IMR-90 (cell line): ENCODE measurements at regions not wholly inside any gene's neighbourhood (a gene's known extent, or its start where the extent isn't known, plus 50 kb on each side); places are given as distances from the start of the nearest gene placed in this dataset.

Source experiments
- ATAC-seq: fragments of 200-7000 bp; cut with Tn5 transposase; 2 replicates; pipeline ENCODE4 v1.9.1; 2020; ENCODE audit warnings: low read depth, mild to moderate bottlenecking, moderate library complexity
- BruUV-seq: library from RNA; stranded (reverse); fragments of 400-500 nt; replicated peaks from 2 replicates; lab custom pipeline; 2021; lab: Mats Ljungman, UMichigan
- CTCF ChIA-PET: fragments of 300-600 bp; formaldehyde crosslinking; extraction: SDS; loops from one replicate; lab custom pipeline; 2021; ENCODE audit warnings: antibody characterized with exemption; lab: Yijun Ruan, JAX
- POLR2A ChIA-PET: fragments of 300-600 bp; sonication (Branson Sonifier 250); formaldehyde crosslinking; loops from one replicate; lab custom pipeline; 2022; ENCODE audit warnings: antibody characterized with exemption; ENCODE audit not compliant: unreplicated experiment; lab: Charles Lee
- DNase-seq: peaks from one replicate; pipeline ENCODE4 v3.0.0; 2013
- H2AFZ ChIP-seq: replicated peaks from 2 replicates; pipeline ENCODE3; 2013; ENCODE audit warnings: low read length, mild to moderate bottlenecking; ENCODE audit not compliant: poor library complexity
- H2AK5ac ChIP-seq: 2 replicates; pipeline ENCODE4 v1.6.1; 2013; ENCODE audit warnings: low read depth, low read length, inconsistent platforms
- H2AK9ac ChIP-seq: replicated peaks from 2 replicates; pipeline ENCODE3; 2013; ENCODE audit warnings: mild to moderate bottlenecking, low read depth, low read length, moderate library complexity; ENCODE audit not compliant: poor library complexity
- H2BK120ac ChIP-seq: 2 replicates; pipeline ENCODE4 v1.6.1; 2013; ENCODE audit warnings: low read depth, low read length, inconsistent platforms
- H2BK15ac ChIP-seq: 3 replicates; pipeline ENCODE4 v1.6.1; 2013; ENCODE audit warnings: low read depth, low read length, inconsistent platforms
- H2BK20ac ChIP-seq: 2 replicates; pipeline ENCODE4 v1.6.1; 2013; ENCODE audit warnings: low read depth, mild to moderate bottlenecking, inconsistent platforms, low read length, moderate library complexity
- H2BK5ac ChIP-seq: 2 replicates; pipeline ENCODE4 v1.6.1; 2013; ENCODE audit warnings: mild to moderate bottlenecking, low read depth, low read length, inconsistent platforms; ENCODE audit not compliant: poor library complexity, severe bottlenecking
- H3K14ac ChIP-seq: replicated peaks from 2 replicates; pipeline ENCODE4 v1.6.1; 2013; ENCODE audit warnings: low read depth, low read length, inconsistent platforms
- H3K18ac ChIP-seq: 2 replicates; pipeline ENCODE4 v1.6.1; 2013; ENCODE audit warnings: low read depth, low read length, control low read depth
- H3K23ac ChIP-seq: 2 replicates; pipeline ENCODE4 v1.6.1; 2013; ENCODE audit warnings: low read depth, low read length, inconsistent platforms
- H3K27ac ChIP-seq: 2 replicates; pipeline ENCODE4 v1.5.1; 2013; ENCODE audit warnings: mild to moderate bottlenecking, control low read depth, low read length; ENCODE audit not compliant: insufficient read depth
- H3K27me3 ChIP-seq: 2 replicates; pipeline ENCODE4 v1.6.1; 2013; ENCODE audit warnings: low read length; ENCODE audit not compliant: control insufficient read depth, insufficient read depth
- H3K36me3 ChIP-seq: 2 replicates; pipeline ENCODE4 v1.6.1; 2013; ENCODE audit warnings: low read length, mixed read lengths; ENCODE audit not compliant: control insufficient read depth, insufficient read depth
- H3K4ac ChIP-seq: 2 replicates; pipeline ENCODE4 v1.6.1; 2013; ENCODE audit warnings: low read depth, low read length, inconsistent platforms
- H3K4me1 ChIP-seq: 2 replicates; pipeline ENCODE4 v1.6.1; 2013; ENCODE audit warnings: low read length, mixed read lengths; ENCODE audit not compliant: control insufficient read depth, insufficient read depth
- H3K4me2 ChIP-seq: 2 replicates; pipeline ENCODE4 v1.6.1; 2013; ENCODE audit warnings: low read depth, mild to moderate bottlenecking, control low read depth, low read length, moderate library complexity
- H3K4me3 ChIP-seq: 2 replicates; pipeline ENCODE4 v1.5.1; 2013; ENCODE audit warnings: low read depth, mild to moderate bottlenecking, control low read depth, low read length, moderate library complexity; ENCODE audit not compliant: insufficient read depth
- H3K56ac ChIP-seq: 2 replicates; pipeline ENCODE4 v1.6.1; 2013; ENCODE audit warnings: low read length, inconsistent platforms; ENCODE audit not compliant: insufficient read depth; ENCODE audit errors: extremely low read depth
- H3K79me1 ChIP-seq, 2 experiments: 2 replicates each; pipeline ENCODE4 v1.6.1; 2013; ENCODE audit warnings: low read length in 2 of 2, inconsistent platforms in 1 of 2, low read depth in 1 of 2
- H3K9ac ChIP-seq: 2 replicates; pipeline ENCODE4 v1.6.1; 2013; ENCODE audit warnings: low read depth, low read length, control low read depth
- H3K9me1 ChIP-seq: 2 replicates; pipeline ENCODE4 v1.6.1; 2013; ENCODE audit warnings: low read length, inconsistent platforms; ENCODE audit not compliant: insufficient read depth
- H3K9me3 ChIP-seq: 2 replicates; pipeline ENCODE4 v1.6.1; 2013; ENCODE audit warnings: low read length; ENCODE audit not compliant: control insufficient read depth, insufficient read depth
- H4K20me1 ChIP-seq: 2 replicates; pipeline ENCODE4 v1.6.1; 2013; ENCODE audit warnings: low read length, inconsistent platforms; ENCODE audit not compliant: insufficient read depth
- H4K5ac ChIP-seq: 2 replicates; pipeline ENCODE4 v1.6.1; 2013; ENCODE audit warnings: mild to moderate bottlenecking, low read depth, low read length, control low read depth
- H4K8ac ChIP-seq, 2 experiments: 2 replicates each; pipeline ENCODE4 v1.6.1; 2013; ENCODE audit warnings: low read depth in 2 of 2, low read length in 2 of 2, control low read depth in 1 of 2, inconsistent platforms in 1 of 2
- H4K91ac ChIP-seq: 2 replicates; pipeline ENCODE4 v1.6.1; 2013; ENCODE audit warnings: low read depth, low read length, inconsistent platforms; ENCODE audit not compliant: insufficient read depth
- BHLHE40 ChIP-seq: fragments of 150-350 bp; IDR thresholded peaks from 2 replicates; pipeline ENCODE4 v1.6.1; 2016; ENCODE audit warnings: mild to moderate bottlenecking, low read depth, low read length
- CEBPB ChIP-seq: IDR thresholded peaks from 2 replicates; pipeline ENCODE4 v1.6.1; 2012; ENCODE audit warnings: low read depth, low read length, improper control_type of control experiment
- CHD1 ChIP-seq: IDR thresholded peaks from 2 replicates; pipeline ENCODE4 v1.6.1; 2012; ENCODE audit warnings: low read depth, low read length, improper control_type of control experiment
- ELK1 ChIP-seq: fragments of 150-350 bp; IDR thresholded peaks from 2 replicates; pipeline ENCODE4 v1.6.1; 2016; ENCODE audit warnings: low read depth, mild to moderate bottlenecking, low read length, moderate library complexity, borderline replicate concordance
- FOS ChIP-seq: fragments of 150-350 bp; IDR thresholded peaks from 2 replicates; pipeline ENCODE4 v1.6.1; 2016; ENCODE audit warnings: low read depth, low read length
- MAFK ChIP-seq: IDR thresholded peaks from 2 replicates; pipeline ENCODE4 v1.6.1; 2012; ENCODE audit warnings: low read depth, low read length, improper control_type of control experiment
- MAZ ChIP-seq: IDR thresholded peaks from 2 replicates; pipeline ENCODE4 v1.6.1; 2012; ENCODE audit warnings: low read depth, mild to moderate bottlenecking, low read length, improper control_type of control experiment, moderate library complexity, borderline replicate concordance
- MXI1 ChIP-seq: IDR thresholded peaks from 2 replicates; pipeline ENCODE4 v1.6.1; 2012; ENCODE audit warnings: low read depth, mild to moderate bottlenecking, low read length, moderate library complexity, borderline replicate concordance
- NFE2L2 ChIP-seq: fragments of 150-350 bp; IDR thresholded peaks from 2 replicates; pipeline ENCODE4 v1.6.1; 2016; ENCODE audit warnings: low read depth, mild to moderate bottlenecking, low read length
- POLR2A ChIP-seq: IDR thresholded peaks from 2 replicates; pipeline ENCODE4 v1.6.1; 2012; ENCODE audit warnings: mild to moderate bottlenecking, low read depth, low read length
- RAD21 ChIP-seq: IDR thresholded peaks from 2 replicates; pipeline ENCODE4 v1.6.1; 2012; ENCODE audit warnings: low read length, improper control_type of control experiment
- RCOR1 ChIP-seq: IDR thresholded peaks from 2 replicates; pipeline ENCODE4 v1.6.1; 2012; ENCODE audit warnings: mild to moderate bottlenecking, low read length, improper control_type of control experiment; ENCODE audit not compliant: insufficient replicate concordance
- RFX5 ChIP-seq: IDR thresholded peaks from 2 replicates; pipeline ENCODE4 v1.8.0; 2012; ENCODE audit warnings: low read depth, mild to moderate bottlenecking, low read length, moderate library complexity
- SMC3 ChIP-seq: fragments of 150-350 bp; IDR thresholded peaks from 2 replicates; pipeline ENCODE4 v1.6.1; 2016; ENCODE audit warnings: low read depth, mild to moderate bottlenecking, antibody characterized with exemption, low read length, moderate library complexity
- USF2 ChIP-seq: fragments of 150-350 bp; IDR thresholded peaks from 2 replicates; pipeline ENCODE4 v1.6.1; 2017; ENCODE audit warnings: mild to moderate bottlenecking, antibody characterized with exemption, low read length, low read depth
- WGBS, 2 experiments: methylation state at CpG; one replicate each; pipeline versions ENCODE4 v1.1.5 to v1.1.7; 2013; ENCODE audit warnings: missing lambda C conversion rate in 2 of 2; ENCODE audit not compliant: insufficient read length in 1 of 2; ENCODE audit errors: extremely low coverage in 2 of 2; 5-methylcytosine and 5-hydroxymethylcytosine counted together
- dilution Hi-C: fragments of 300-500 bp; cut with HindIII; formaldehyde crosslinking; loops from one replicate; pipeline ENCODE4 v1.14.3; 2018; ENCODE audit warnings: low sequenced_read_pairs; ENCODE audit not compliant: unreplicated experiment
- in situ Hi-C: fragments of 300-500 bp; cut with MboI; formaldehyde crosslinking; loops from 3 replicates; pipeline ENCODE4 v1.14.3; 2019; ENCODE audit warnings: low sequenced_read_pairs, inconsistent platforms, mixed read lengths
- intact Hi-C: fragments of 100-400 bp; cut with micrococcal nuclease; formaldehyde crosslinking; loops from 2 replicates; pipeline ENCODE4 v1.10.0; 2022
- TF ChIP-seq, protein P1 (sequence below): conservative IDR thresholded peaks from 2 replicates; pipeline ENCODE4 v1.5.1; 2012; ENCODE audit warnings: mild to moderate bottlenecking, low read depth, low read length, improper control_type of control experiment

GRCh38 chr2:11984316-11985158 is 238.1 kb downstream of the LPIN1 start:
- no peaks in the 10 kb centered on the region for H3K4me1 ChIP-seq
- TF ChIP-seq CHD1 (no peak), RAD21 (no peak), MXI1 (no peak), NFE2L2 (no peak), ELK1 (no peak), CEBPB (no peak), FOS (no peak), POLR2A (no peak), MAFK (no peak), MAZ (no peak), SMC3 (no peak), RFX5 (no peak), USF2 (no peak), BHLHE40 (no peak), RCOR1 (no peak)
- TF ChIP-seq, protein P1, sequence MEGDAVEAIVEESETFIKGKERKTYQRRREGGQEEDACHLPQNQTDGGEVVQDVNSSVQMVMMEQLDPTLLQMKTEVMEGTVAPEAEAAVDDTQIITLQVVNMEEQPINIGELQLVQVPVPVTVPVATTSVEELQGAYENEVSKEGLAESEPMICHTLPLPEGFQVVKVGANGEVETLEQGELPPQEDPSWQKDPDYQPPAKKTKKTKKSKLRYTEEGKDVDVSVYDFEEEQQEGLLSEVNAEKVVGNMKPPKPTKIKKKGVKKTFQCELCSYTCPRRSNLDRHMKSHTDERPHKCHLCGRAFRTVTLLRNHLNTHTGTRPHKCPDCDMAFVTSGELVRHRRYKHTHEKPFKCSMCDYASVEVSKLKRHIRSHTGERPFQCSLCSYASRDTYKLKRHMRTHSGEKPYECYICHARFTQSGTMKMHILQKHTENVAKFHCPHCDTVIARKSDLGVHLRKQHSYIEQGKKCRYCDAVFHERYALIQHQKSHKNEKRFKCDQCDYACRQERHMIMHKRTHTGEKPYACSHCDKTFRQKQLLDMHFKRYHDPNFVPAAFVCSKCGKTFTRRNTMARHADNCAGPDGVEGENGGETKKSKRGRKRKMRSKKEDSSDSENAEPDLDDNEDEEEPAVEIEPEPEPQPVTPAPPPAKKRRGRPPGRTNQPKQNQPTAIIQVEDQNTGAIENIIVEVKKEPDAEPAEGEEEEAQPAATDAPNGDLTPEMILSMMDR: no peak
- H3K4me3 ChIP-seq: no peak overlapping the region
- H3K27me3 ChIP-seq: peaks cover 6% of the 10 kb centered on the region
- H3K56ac ChIP-seq: no peak overlapping the region
- H4K91ac ChIP-seq: no peak overlapping the region
- H2BK120ac ChIP-seq: no peak overlapping the region
- no peak overlapping the region for H4K5ac ChIP-seq
- no peak overlapping the region for H2AK9ac ChIP-seq
- H2BK20ac ChIP-seq: no peak overlapping the region
- ATAC-seq (no peak), DNase-seq (no peak)
- no peak overlapping the region for H3K14ac ChIP-seq
- CTCF ChIA-PET: no interaction called here
- no peak overlapping the region for H3K4ac ChIP-seq
- in situ Hi-C loops: no loop called here
- H4K8ac ChIP-seq: no peak overlapping the region
- no peak overlapping the region for H3K18ac ChIP-seq
- H3K23ac ChIP-seq: no peak overlapping the region
- H4K20me1 ChIP-seq: no peaks in the 10 kb centered on the region
- no peak overlapping the region for H2AFZ ChIP-seq
- peaks cover 6% of the 10 kb centered on the region for H3K9me3 ChIP-seq
- dilution Hi-C loops: no loop called here
- no peak overlapping the region for H2BK5ac ChIP-seq
- no peak overlapping the region for H3K9ac ChIP-seq
- intact Hi-C loops: no loop called here
- H2BK15ac ChIP-seq: no peak overlapping the region
- no peaks in the 10 kb centered on the region for H3K9me1 ChIP-seq
- no peak overlapping the region for H3K4me2 ChIP-seq
- no peaks in the 10 kb centered on the region for H3K36me3 ChIP-seq
- no peak overlapping the region for H2AK5ac ChIP-seq
- H3K27ac ChIP-seq: no peak overlapping the region
- 80% methylated on average over 1 of the region's 18 CpGs; no CpG with 5 or more reads in 1 of the 2 experiments for WGBS, 2 experiments
- POLR2A ChIA-PET: no interaction called here
- no TSS peak for BruUV-seq
- H3K79me1 ChIP-seq: no peaks in the 10 kb centered on the region
